ENCODE measurements at regions not wholly inside any gene's neighbourhood (a gene's known extent, or its start where the extent isn't known, plus 50 kb on each side); places are given as distances from the start of the nearest gene placed in this dataset.

GRCh38 chr7:79636849-79637248, 183.4 kb upstream of the MAGI2 start:
- TF ChIP-seq RAD21 (IDR thresholded peaks at IDR 0.05; ENCODE audit: low read depth) (no peak), ZBTB7A (IDR thresholded peaks at IDR 0.05; ENCODE audit: low read depth) (no peak), FOXM1 (IDR thresholded peaks at IDR 0.05; ENCODE audit: borderline replicate concordance, low read depth) (no peak)

- TF ChIP-seq NFIC (IDR thresholded peaks at IDR 0.05) (no peak), EGR1 (IDR thresholded peaks at IDR 0.05) (no peak), TCF12 (IDR thresholded peaks at IDR 0.05; ENCODE audit: low read depth) (no peak), USF1 (IDR thresholded peaks at IDR 0.05) (no peak), ZBTB7A (IDR thresholded peaks at IDR 0.05; ENCODE audit: low read depth) (no peak), REST (IDR thresholded peaks at IDR 0.05; ENCODE audit: low read depth) (no peak), TAF1 (IDR thresholded peaks at IDR 0.05; ENCODE audit: low read depth) (no peak), MAX (IDR thresholded peaks at IDR 0.05) (no peak), YY1 (IDR thresholded peaks at IDR 0.05; ENCODE audit: low read depth) (no peak), CREB1 (IDR thresholded peaks at IDR 0.05; ENCODE audit: low read depth) (no peak), TEAD4 (IDR thresholded peaks at IDR 0.05) (no peak), FOXM1 (IDR thresholded peaks at IDR 0.05; ENCODE audit: borderline replicate concordance, low read depth) (no peak)
These were observed 170.9 kb upstream of the MAGI2 start for GRCh38 chr7:79624336-79624735.

GRCh38 chr7:79622781-79623180, 169.3 kb upstream of the MAGI2 start:
- TF ChIP-seq EGR1 (IDR thresholded peaks at IDR 0.05) (no peak), YY1 (IDR thresholded peaks at IDR 0.05; ENCODE audit: low read depth) (no peak), RAD21 (IDR thresholded peaks at IDR 0.05; ENCODE audit: low read depth) (no peak), ZBTB7A (IDR thresholded peaks at IDR 0.05; ENCODE audit: low read depth) (no peak), FOXM1 (IDR thresholded peaks at IDR 0.05; ENCODE audit: borderline replicate concordance, low read depth) (no peak), TEAD4 (IDR thresholded peaks at IDR 0.05) (no peak), TCF12 (IDR thresholded peaks at IDR 0.05; ENCODE audit: low read depth) (no peak), REST (IDR thresholded peaks at IDR 0.05; ENCODE audit: low read depth) (no peak), NFIC (IDR thresholded peaks at IDR 0.05) (no peak), EP300 (IDR thresholded peaks at IDR 0.05; ENCODE audit: borderline replicate concordance) (no peak), MAX (IDR thresholded peaks at IDR 0.05) (no peak), TAF1 (IDR thresholded peaks at IDR 0.05; ENCODE audit: low read depth) (no peak), CEBPB (IDR thresholded peaks at IDR 0.05) (no peak), CREB1 (IDR thresholded peaks at IDR 0.05; ENCODE audit: low read depth) (no peak), USF1 (IDR thresholded peaks at IDR 0.05) (no peak)

- TF ChIP-seq EGR1 (IDR thresholded peaks at IDR 0.05) (no peak), TCF12 (IDR thresholded peaks at IDR 0.05; ENCODE audit: low read depth) (no peak), CEBPB (IDR thresholded peaks at IDR 0.05) (no peak), YY1 (IDR thresholded peaks at IDR 0.05; ENCODE audit: low read depth) (no peak), TEAD4 (IDR thresholded peaks at IDR 0.05) (no peak), FOXM1 (IDR thresholded peaks at IDR 0.05; ENCODE audit: borderline replicate concordance, low read depth) (no peak), CREB1 (IDR thresholded peaks at IDR 0.05; ENCODE audit: low read depth) (no peak), MAX (IDR thresholded peaks at IDR 0.05) (no peak), RAD21 (IDR thresholded peaks at IDR 0.05; ENCODE audit: low read depth) (no peak), USF1 (IDR thresholded peaks at IDR 0.05) (no peak), ZBTB7A (IDR thresholded peaks at IDR 0.05; ENCODE audit: low read depth) (no peak), NFIC (IDR thresholded peaks at IDR 0.05) (no peak), REST (IDR thresholded peaks at IDR 0.05; ENCODE audit: low read depth) (no peak), TAF1 (IDR thresholded peaks at IDR 0.05; ENCODE audit: low read depth) (no peak)
These were observed 166.8 kb upstream of the MAGI2 start for GRCh38 chr7:79620291-79620690.

Data from Ishikawa (cell line).